ENCODE measurements at regions not wholly inside any gene's neighbourhood (a gene's known extent, or its start where the extent isn't known, plus 50 kb on each side); places are given as distances from the start of the nearest gene placed in this dataset.

GRCh38 chr5:159712672-159713071 lies 203.6 kb upstream of the ADRA1B start:
- ATAC-seq, result no peak
- no peak for DNase-seq
- CTCF ChIA-PET, result no interaction called here
- Mint-ChIP-seq H3K4me3 (no peak overlapping the region), H3K36me3 (no peaks in the 10 kb centered on the region), H3K4me1 (no peaks in the 10 kb centered on the region), H3K9me3 (ENCODE audit: low read depth) (peaks cover 2% of the 10 kb centered on the region), H3K27me3 (peaks cover 6% of the 10 kb centered on the region), H3K27ac (no peak overlapping the region)

DNA sequence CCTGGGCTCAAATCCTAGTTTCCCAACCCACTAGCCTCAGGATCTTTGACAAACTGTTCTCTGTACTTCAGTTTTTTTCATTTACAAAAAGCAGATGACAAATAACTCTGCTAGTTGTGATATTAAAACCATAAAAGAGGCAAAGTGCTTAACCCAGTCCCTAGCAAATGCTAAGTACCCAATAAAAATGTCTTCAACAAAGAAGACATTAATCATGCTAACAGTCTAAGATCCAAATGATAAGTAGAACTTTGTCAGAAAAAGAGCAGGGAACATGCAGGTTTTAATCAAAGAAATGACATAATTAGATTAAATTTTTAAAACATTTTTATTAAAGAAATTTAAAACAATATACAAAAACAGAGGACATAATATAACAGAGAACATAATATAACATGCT lies 203.0 kb upstream of the ADRA1B start:
- CTCF ChIA-PET, result no interaction called here
- DNase-seq, result no peak
- Mint-ChIP-seq H3K9me3 (ENCODE audit: low read depth) (peaks cover 2% of the 10 kb centered on the region), H3K4me1 (no peaks in the 10 kb centered on the region), H3K36me3 (no peaks in the 10 kb centered on the region), H3K27me3 (peaks cover 6% of the 10 kb centered on the region), H3K4me3 (no peak overlapping the region), H3K27ac (no peak overlapping the region)
- no peak for ATAC-seq

- peaks cover 6% of the 10 kb centered on the region for H3K27me3 Mint-ChIP-seq
- H3K4me1 Mint-ChIP-seq, result no peaks in the 10 kb centered on the region
- DNase-seq (no peak), ATAC-seq (no peak)
- peaks cover 2% of the 10 kb centered on the region for H3K9me3 Mint-ChIP-seq (ENCODE audit: low read depth)
- H3K4me3 Mint-ChIP-seq, result no peak overlapping the region
- no peaks in the 10 kb centered on the region for H3K36me3 Mint-ChIP-seq
- CTCF ChIA-PET, result no interaction called here
- H3K27ac Mint-ChIP-seq, result no peak overlapping the region
These were observed 202.5 kb upstream of the ADRA1B start for GRCh38 chr5:159713773-159714172.

DNA sequence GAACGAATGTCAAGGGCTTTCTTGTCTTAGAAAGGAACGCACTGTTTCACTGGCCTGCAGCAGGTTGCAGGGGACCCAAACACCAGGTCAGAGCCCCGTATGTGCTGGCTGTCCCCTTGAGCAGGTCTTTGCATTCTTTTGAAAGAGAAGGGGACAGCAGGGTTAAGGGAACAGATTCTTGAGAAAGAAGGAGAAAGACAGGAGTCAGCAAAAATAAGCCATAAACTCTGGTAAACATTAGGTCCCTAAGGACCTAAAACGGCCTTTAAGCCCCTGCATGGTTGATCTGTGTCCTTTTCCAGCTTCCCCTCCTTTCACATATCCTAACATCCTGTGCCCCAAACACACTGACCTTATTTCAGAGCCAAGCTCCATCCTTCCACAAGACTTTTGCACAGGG lies 190.8 kb upstream of the ADRA1B start:
- H3K4me3 Mint-ChIP-seq, result no peak overlapping the region
- CTCF ChIA-PET, result no interaction called here

GRCh38 chr5:159727167-159727566 lies 189.1 kb upstream of the ADRA1B start:
- CTCF ChIA-PET, result no interaction called here
- Mint-ChIP-seq H3K9me3 (ENCODE audit: low read depth) (no peaks in the 10 kb centered on the region), H3K27ac (no peak overlapping the region), H3K36me3 (no peaks in the 10 kb centered on the region), H3K27me3 (peaks cover 19% of the 10 kb centered on the region), H3K4me1 (peaks cover under 1% of the 10 kb centered on the region), H3K4me3 (no peak overlapping the region)
- ATAC-seq (no peak), DNase-seq (no peak)

More for the DNA sequence above, 190.8 kb upstream of the ADRA1B start:
- no peaks in the 10 kb centered on the region for H3K36me3 Mint-ChIP-seq
- peaks cover 11% of the 10 kb centered on the region for H3K27me3 Mint-ChIP-seq
- no peaks in the 10 kb centered on the region for H3K4me1 Mint-ChIP-seq
- H3K27ac Mint-ChIP-seq, result no peak overlapping the region
- no peak for DNase-seq
- no peak for ATAC-seq
- H3K9me3 Mint-ChIP-seq (ENCODE audit: low read depth), result no peaks in the 10 kb centered on the region

DNA sequence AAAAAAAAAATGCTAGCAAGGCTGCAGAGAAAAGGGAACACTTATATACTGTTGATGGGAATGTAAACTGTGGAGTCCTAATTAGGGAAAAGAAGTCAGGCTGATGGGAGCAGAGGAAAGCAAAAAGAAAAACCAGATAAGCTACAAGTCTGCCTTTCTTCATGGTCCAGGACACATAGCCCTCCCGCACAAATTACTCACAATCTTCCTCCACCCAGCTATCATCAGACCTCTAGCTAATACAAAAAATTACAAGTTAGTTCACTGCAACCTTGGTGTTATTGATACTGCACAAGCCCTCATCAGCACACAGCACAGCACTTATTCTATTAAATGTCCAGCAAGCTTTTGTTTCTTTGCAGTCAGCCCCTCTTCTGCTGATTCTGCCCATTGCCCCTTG lies 186.0 kb upstream of the ADRA1B start:
- no peak for DNase-seq
- no peaks in the 10 kb centered on the region for H3K9me3 Mint-ChIP-seq (ENCODE audit: low read depth)
- no peak overlapping the region for H3K4me3 Mint-ChIP-seq
- CTCF ChIA-PET, result no interaction called here
- no peaks in the 10 kb centered on the region for H3K36me3 Mint-ChIP-seq
- peaks cover 6% of the 10 kb centered on the region for H3K4me1 Mint-ChIP-seq
- no peak overlapping the region for H3K27ac Mint-ChIP-seq
- no peak for ATAC-seq
- peaks cover 19% of the 10 kb centered on the region for H3K27me3 Mint-ChIP-seq

GRCh38 chr5:159732220-159732619 lies 184.1 kb upstream of the ADRA1B start:
- Mint-ChIP-seq H3K4me1 (peaks cover 6% of the 10 kb centered on the region), H3K4me3 (no peak overlapping the region), H3K27ac (no peak overlapping the region), H3K36me3 (no peaks in the 10 kb centered on the region), H3K9me3 (ENCODE audit: low read depth) (no peaks in the 10 kb centered on the region), H3K27me3 (peaks cover 18% of the 10 kb centered on the region)
- peak; percentile 42 for DNase-seq
- ATAC-seq, result no peak
- CTCF ChIA-PET, result no interaction called here

GRCh38 chr5:159734366-159734765 lies 181.9 kb upstream of the ADRA1B start:
- no peak for DNase-seq
- no peak for ATAC-seq
- no peak overlapping the region for H3K27ac Mint-ChIP-seq
- CTCF ChIA-PET, result no interaction called here
- H3K4me3 Mint-ChIP-seq, result no peak overlapping the region
- no peaks in the 10 kb centered on the region for H3K9me3 Mint-ChIP-seq (ENCODE audit: low read depth)
- no peaks in the 10 kb centered on the region for H3K36me3 Mint-ChIP-seq
- H3K27me3 Mint-ChIP-seq, result peaks cover 20% of the 10 kb centered on the region
- peaks cover 6% of the 10 kb centered on the region for H3K4me1 Mint-ChIP-seq

- ATAC-seq, result no peak
- no peak overlapping the region for H3K4me3 Mint-ChIP-seq
- peaks cover 6% of the 10 kb centered on the region for H3K4me1 Mint-ChIP-seq
- H3K9me3 Mint-ChIP-seq (ENCODE audit: low read depth), result no peaks in the 10 kb centered on the region
- no peak for DNase-seq
- CTCF ChIA-PET, result no interaction called here
- peaks cover 19% of the 10 kb centered on the region for H3K27me3 Mint-ChIP-seq
- no peak overlapping the region for H3K27ac Mint-ChIP-seq
- no peaks in the 10 kb centered on the region for H3K36me3 Mint-ChIP-seq
These were observed 181.2 kb upstream of the ADRA1B start for GRCh38 chr5:159735036-159735435.

DNA sequence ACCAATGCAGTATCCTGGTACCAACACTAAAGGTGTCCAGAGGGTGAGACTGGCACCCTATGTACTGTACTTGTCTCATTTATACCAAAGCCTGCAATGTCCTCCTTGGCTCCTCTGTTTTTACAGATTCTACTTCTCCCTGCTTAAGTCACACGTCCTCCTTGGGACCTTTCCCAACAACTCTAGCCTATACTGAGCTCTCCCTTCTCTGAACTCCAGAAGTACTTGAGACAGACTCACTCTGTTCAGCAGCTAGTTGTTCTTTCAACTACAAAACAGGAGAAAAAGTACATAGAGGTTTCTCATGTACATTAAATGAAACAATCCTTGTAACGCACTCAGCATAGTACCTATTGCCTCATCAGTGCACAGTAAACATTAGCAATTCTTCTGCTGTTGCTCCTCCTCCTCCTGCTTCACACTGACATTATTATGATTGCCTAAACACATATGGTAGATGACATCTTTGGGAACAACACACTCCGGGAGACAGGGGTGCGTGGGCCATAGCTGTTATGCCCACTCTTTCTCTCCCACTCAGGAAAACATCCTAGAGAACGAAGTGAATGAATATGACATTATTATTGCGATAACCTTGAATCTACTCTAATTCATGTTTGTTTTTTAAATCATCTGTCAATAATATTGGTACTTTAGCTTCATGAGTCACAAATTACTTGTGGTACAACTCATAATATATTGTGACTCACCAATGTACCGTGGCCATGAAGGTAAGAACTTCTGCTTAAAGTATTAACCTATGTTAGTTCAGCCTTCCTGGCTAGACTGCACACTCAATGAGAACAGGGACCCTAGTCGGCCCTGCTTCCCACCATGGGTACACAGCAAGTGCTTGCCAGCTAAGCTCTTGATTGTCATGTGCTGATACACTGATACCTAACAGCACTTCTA lies 180.3 kb upstream of the ADRA1B start:
- Mint-ChIP-seq H3K9me3 (ENCODE audit: low read depth) (no peaks in the 10 kb centered on the region), H3K27ac (no peak overlapping the region), H3K36me3 (no peaks in the 10 kb centered on the region), H3K4me3 (no peak overlapping the region), H3K27me3 (peaks cover 12% of the 10 kb centered on the region), H3K4me1 (peaks cover 6% of the 10 kb centered on the region)
- DNase-seq (no peak), ATAC-seq (no peak)
- CTCF ChIA-PET, result no interaction called here

GRCh38 chr5:159736844-159737243 lies 179.4 kb upstream of the ADRA1B start:
- Mint-ChIP-seq H3K27ac (no peak overlapping the region), H3K27me3 (peaks cover 7% of the 10 kb centered on the region), H3K9me3 (ENCODE audit: low read depth) (no peaks in the 10 kb centered on the region), H3K4me3 (no peak overlapping the region), H3K4me1 (peaks cover 6% of the 10 kb centered on the region), H3K36me3 (no peaks in the 10 kb centered on the region)
- no peak for ATAC-seq
- no peak for DNase-seq
- CTCF ChIA-PET, result no interaction called here

GRCh38 chr5:159737263-159737662 lies 179.0 kb upstream of the ADRA1B start:
- Mint-ChIP-seq H3K4me1 (peaks cover 5% of the 10 kb centered on the region), H3K4me3 (no peak overlapping the region), H3K27ac (no peak overlapping the region), H3K36me3 (no peaks in the 10 kb centered on the region), H3K27me3 (peaks cover 7% of the 10 kb centered on the region), H3K9me3 (ENCODE audit: low read depth) (no peaks in the 10 kb centered on the region)
- CTCF ChIA-PET, result no interaction called here
- no peak for DNase-seq
- ATAC-seq, result no peak

- H3K36me3 Mint-ChIP-seq, result no peaks in the 10 kb centered on the region
- no peak overlapping the region for H3K4me3 Mint-ChIP-seq
- CTCF ChIA-PET, result no interaction called here
- ATAC-seq (no peak), DNase-seq (no peak)
- H3K4me1 Mint-ChIP-seq, result no peaks in the 10 kb centered on the region
- peaks cover 1% of the 10 kb centered on the region for H3K9me3 Mint-ChIP-seq (ENCODE audit: low read depth)
- H3K27me3 Mint-ChIP-seq, result peaks cover 7% of the 10 kb centered on the region
- H3K27ac Mint-ChIP-seq, result no peak overlapping the region
These were observed 174.4 kb upstream of the ADRA1B start for GRCh38 chr5:159741829-159742322.

- H3K9me3 Mint-ChIP-seq (ENCODE audit: low read depth), result peaks cover 1% of the 10 kb centered on the region
- no peaks in the 10 kb centered on the region for H3K4me1 Mint-ChIP-seq
- CTCF ChIA-PET, result no interaction called here
- DNase-seq (no peak), ATAC-seq (no peak)
- no peak overlapping the region for H3K27ac Mint-ChIP-seq
- H3K36me3 Mint-ChIP-seq, result no peaks in the 10 kb centered on the region
- H3K27me3 Mint-ChIP-seq, result peaks cover 7% of the 10 kb centered on the region
- H3K4me3 Mint-ChIP-seq, result no peak overlapping the region
These were observed 173.0 kb upstream of the ADRA1B start for GRCh38 chr5:159743234-159743633.
